GM19023 (cell line): ENCODE measurements at regions not wholly inside any gene's neighbourhood (a gene's known extent, or its start where the extent isn't known, plus 50 kb on each side); places are given as distances from the start of the nearest gene placed in this dataset.

Source experiments
- ATAC-seq: cut with Tn5 transposase; IDR thresholded peaks from one replicate; pipeline ENCODE4 v1.9.1; 2021; ENCODE audit warnings: mild to moderate bottlenecking, moderate library complexity; ENCODE audit not compliant: unreplicated experiment

DNA sequence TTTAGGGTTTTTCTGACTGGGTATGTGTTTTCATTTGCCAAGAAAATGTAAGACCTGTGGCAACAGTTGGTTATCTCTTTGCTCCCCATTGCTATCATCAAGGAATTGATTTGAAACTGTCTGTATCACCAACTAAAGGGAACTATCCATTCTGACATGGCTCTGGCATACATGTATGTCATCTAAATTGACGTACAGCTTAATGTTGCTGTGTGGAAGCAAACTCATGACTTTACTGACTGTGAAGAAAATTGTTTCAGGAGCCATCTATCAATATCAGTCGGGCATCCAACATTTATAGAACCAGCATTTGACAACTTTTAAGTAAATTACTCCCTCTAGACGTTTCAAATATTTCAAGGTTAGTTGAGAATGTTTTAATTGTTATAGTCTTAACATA is 555.8 kb upstream of the EPHA7 start:
- no peak for ATAC-seq

- no peak for ATAC-seq
Observed at GRCh38 chr6:93974332-93974731, 555.0 kb upstream of the EPHA7 start.

GRCh38 chr6:93972791-93973190 is 553.4 kb upstream of the EPHA7 start:
- no peak for ATAC-seq

GRCh38 chr6:93970684-93971083 is 551.3 kb upstream of the EPHA7 start:
- ATAC-seq = no peak

GRCh38 chr6:93968126-93968525 is 548.8 kb upstream of the EPHA7 start:
- ATAC-seq = no peak

DNA sequence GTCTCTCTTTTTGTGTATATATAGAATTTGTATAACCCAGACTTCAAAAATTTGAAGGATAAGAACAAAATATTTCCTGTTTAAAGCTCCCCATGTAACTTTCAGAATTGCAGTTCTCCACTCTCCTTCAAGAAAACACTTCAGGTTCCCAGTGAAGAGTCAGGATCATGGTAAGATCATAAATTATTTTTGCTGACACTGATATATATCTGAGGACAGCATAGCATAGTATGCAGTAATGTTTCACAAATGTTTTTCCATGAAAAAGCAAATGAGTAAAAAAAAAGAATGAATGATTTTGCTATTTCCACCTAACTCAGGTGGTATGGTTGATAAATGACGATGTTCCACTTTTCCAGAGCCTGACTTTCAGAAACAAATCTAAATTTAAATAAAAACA is 545.6 kb upstream of the EPHA7 start:
- ATAC-seq = no peak

- ATAC-seq = no peak
Observed at GRCh38 chr6:93964321-93964720, 545.0 kb upstream of the EPHA7 start.

GRCh38 chr6:93962566-93962965 is 543.2 kb upstream of the EPHA7 start:
- ATAC-seq = no peak

DNA sequence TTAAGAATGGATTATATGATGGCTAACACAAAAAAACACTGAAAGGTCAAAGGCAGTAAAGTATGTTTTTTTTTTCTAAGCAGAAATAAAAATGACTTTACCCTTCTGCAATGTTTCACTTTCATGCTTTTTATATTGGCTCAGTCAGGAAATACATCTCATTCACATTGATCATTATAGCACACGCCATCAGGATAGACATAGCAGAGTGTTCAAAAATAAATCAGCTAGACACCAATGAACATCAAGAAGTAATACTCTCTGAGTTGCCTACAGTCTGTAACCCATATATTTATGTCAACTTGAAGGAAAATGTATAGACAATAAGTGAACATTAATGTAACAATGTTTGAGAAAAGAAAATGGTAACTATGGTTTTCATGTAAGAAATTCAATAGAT is 535.2 kb upstream of the EPHA7 start:
- no peak for ATAC-seq

GRCh38 chr6:93943661-93944060 is 524.3 kb upstream of the EPHA7 start:
- ATAC-seq = no peak

- ATAC-seq = no peak
Observed at GRCh38 chr6:93940381-93940780, 521.0 kb upstream of the EPHA7 start.

DNA sequence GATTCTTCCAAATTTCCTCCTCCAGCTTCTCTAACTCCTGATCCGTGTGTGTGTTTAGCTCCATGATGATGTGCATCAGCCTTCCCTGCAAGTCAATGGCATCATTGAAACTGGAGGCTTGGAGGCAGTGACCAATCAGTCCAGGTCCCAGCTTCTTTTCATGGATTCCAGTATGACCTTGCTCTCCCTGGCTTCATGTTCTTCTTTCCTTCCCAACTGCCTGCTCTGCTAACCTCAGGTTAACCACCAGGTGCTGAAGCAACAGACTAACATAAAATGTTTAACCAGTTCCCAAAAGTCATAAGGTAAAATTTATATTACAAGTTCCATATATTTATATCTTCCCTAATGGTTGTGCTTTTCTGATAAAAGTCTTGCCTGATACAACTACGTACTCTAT is 512.8 kb upstream of the EPHA7 start:
- no peak for ATAC-seq

- no peak for ATAC-seq
Observed at GRCh38 chr6:93927731-93928130, 508.4 kb upstream of the EPHA7 start.

GRCh38 chr6:93919365-93919764 is 500.0 kb upstream of the EPHA7 start:
- ATAC-seq = no peak

DNA sequence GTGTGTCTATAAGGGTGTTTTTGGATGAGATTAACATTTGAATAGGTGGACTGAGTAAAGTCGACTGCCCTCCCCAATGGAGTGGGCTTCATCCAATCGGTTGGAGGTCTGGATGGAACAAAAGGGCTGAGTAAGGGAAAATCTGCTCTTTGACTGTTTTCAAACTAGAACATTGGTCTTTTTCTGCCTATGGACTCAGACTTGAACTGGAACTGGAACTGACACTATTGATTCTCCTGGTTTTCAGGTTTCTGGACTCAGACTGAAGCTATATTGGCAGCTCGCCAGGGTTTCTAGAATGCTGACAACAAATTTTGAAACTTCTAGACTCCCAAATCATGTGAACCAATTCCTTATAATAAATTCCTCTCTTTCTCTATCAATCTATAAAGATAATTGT is 498.9 kb upstream of the EPHA7 start:
- no peak for ATAC-seq

DNA sequence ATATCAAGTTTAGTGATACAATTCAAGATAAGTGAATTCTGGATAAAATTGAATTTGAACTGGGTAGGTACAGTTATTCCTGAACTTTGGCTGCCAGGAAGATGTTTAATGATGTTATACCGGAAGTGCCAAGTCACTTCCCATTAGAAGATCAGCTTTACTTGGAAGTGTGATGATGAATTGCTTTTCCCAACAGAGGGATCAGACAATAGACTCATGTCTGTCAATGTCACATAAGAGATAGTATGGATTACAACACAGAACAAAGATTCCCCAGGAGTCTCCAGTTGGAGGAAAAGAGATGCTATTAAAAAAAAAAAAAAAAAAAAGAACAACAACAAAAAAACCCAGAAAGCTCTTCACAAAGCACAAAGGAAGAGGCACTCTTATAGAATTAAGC is 497.9 kb upstream of the EPHA7 start:
- no peak for ATAC-seq

DNA sequence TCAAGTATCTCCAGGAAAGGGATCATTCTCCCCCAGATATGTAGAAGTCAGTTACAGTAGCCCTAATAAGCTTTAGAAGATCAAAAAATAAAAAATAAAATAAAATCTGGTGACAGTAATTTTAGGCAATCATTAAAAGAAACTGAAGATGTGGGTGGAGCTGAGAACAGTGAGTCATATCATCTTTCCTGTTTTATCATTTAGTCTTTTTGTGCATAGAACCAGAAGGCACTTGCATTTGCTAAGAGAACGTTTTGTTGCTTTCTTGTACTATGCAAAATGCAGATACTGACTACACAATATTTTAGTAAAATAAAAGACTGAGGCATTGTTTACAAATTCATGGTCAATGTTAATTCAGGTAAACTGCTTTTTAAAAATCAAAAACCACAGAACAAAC is 497.4 kb upstream of the EPHA7 start:
- ATAC-seq = no peak

DNA sequence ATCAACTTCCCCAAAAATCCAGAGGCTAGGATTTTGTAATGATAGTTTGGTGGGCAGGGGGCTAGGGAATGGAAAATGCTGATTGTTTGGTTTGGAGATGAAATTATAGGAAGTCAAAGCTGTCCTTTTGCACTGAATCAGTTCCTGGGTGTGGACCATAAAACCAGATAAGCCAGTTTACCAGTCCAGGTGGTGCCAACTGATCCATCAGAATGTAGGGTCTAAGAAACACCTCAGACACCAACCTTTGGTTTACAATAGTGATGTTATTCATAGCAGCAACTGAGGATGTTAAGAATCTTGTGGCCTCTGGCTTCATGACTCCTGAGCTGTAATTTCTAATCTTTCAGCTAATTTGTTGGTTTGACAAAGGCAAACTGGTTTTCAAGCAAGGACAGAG is 496.6 kb upstream of the EPHA7 start:
- no peak for ATAC-seq

DNA sequence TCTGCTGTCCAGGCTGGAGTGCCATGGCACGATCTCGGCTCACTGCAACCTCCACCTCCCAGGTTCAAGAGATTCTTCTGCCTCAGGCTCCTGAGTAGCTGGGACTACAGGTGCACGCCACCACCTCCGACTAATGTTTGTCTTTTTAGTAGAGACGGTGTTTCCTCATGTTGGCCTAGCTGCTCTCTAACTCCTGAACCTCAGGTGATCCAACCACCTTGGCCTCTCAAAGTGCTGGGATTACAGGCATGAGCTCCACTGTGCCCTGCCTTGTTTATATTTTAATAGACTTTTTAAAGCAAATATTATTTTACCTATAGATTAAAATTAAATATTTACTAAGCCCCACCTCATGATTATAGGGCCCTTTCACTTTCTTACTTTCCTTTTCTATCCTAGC is 483.2 kb upstream of the EPHA7 start:
- ATAC-seq = no peak

DNA sequence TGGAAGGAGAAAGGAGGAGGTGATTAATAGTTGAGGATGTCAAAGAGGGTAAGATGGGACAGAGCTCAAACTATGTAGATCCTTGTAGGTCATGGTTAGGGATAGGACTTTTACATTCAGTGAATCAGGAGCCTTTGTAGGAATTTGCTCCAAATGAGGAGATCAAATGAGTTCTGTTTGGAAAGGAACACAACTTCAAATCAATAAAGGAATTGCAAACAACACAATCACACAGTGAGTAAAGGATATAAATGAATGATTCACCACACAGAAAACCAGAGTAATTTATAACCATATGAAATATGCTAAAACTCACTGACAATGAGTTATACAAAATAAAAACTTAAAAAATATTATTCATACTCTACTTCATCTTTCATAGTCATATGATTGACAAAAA is 480.8 kb upstream of the EPHA7 start:
- no peak for ATAC-seq

GRCh38 chr6:93896081-93896480 is 476.7 kb upstream of the EPHA7 start:
- ATAC-seq = no peak

DNA sequence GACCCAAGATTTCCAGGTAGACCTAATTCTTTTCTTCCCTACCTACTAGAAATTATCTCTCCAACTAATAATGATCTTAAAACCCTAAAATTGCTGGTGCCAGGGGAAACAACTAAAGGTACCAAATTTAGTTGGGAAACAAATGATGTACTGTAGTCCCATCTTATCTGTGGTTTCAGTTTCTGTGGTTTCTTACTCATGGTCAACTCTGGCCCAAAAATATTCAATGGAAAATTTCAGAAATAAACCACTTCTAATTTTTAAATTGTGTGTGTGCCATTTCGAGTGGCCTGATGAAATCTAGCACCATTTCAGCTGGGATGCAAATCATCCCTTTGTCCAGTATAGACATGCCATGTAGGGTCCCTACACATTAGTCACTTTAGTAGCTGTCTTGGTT is 475.2 kb upstream of the EPHA7 start:
- ATAC-seq = no peak

DNA sequence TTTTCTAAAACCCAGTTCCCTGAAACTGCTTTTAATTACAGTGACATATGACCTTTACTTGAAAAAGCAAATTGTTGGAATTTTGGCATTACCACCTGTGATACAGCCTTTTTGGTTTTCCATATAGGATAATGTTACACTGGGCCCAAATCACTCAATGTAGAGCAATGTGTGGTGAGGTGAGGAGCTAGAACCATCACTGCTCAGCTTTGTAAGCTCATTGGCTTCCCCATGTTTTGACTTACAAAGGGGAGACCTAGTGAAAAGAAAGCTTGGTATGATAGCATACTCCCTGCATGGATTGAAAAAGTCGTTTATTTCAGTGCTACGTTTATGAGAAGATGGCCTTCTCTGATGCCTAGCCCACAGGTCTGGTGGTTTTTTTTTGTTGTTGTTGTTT is 470.4 kb upstream of the EPHA7 start:
- no peak for ATAC-seq

GRCh38 chr6:93886416-93886815 is 467.1 kb upstream of the EPHA7 start:
- ATAC-seq = no peak
